ENCODE measurements at regions not wholly inside any gene's neighbourhood (a gene's known extent, or its start where the extent isn't known, plus 50 kb on each side); places are given as distances from the start of the nearest gene placed in this dataset.

- TF ChIP-seq POLR2A (IDR thresholded peaks at IDR 0.05) (no peak), CTCF (IDR thresholded peaks at IDR 0.05) (no peak), POLR2AphosphoS5 (IDR thresholded peaks at IDR 0.05) (no peak)
Measured at GRCh38 chr19:5220866-5221265, 119.7 kb downstream of the PTPRS start.
